ENCODE measurements at regions not wholly inside any gene's neighbourhood (a gene's known extent, or its start where the extent isn't known, plus 50 kb on each side); places are given as distances from the start of the nearest gene placed in this dataset.

DNA sequence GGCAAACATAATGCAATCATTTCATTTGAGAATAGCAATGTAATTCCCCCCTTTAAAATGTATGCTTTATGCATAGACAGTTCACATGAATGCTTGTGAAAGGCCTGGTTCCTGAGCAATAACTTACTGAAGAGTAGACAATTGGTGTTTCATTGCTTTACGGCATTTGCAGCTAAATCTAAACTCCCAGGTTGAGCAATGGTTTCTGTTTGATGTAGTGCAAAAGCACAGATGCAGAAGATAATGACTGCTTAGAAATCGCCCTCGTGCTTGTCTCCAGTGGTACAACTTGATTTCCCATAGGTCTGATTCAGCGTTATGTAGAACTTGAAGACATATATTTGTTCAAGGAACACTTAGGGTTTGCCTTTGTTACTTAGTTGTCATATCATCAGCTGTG lies 1018.3 kb downstream of the DIAPH3 start:
- TF ChIP-seq, protein P1, sequence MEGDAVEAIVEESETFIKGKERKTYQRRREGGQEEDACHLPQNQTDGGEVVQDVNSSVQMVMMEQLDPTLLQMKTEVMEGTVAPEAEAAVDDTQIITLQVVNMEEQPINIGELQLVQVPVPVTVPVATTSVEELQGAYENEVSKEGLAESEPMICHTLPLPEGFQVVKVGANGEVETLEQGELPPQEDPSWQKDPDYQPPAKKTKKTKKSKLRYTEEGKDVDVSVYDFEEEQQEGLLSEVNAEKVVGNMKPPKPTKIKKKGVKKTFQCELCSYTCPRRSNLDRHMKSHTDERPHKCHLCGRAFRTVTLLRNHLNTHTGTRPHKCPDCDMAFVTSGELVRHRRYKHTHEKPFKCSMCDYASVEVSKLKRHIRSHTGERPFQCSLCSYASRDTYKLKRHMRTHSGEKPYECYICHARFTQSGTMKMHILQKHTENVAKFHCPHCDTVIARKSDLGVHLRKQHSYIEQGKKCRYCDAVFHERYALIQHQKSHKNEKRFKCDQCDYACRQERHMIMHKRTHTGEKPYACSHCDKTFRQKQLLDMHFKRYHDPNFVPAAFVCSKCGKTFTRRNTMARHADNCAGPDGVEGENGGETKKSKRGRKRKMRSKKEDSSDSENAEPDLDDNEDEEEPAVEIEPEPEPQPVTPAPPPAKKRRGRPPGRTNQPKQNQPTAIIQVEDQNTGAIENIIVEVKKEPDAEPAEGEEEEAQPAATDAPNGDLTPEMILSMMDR (IDR thresholded peaks at IDR 0.05; ENCODE audit: poor library complexity), result no peak
- no peak for TF ChIP-seq EZH2 (IDR thresholded peaks at IDR 0.05; ENCODE audit: borderline replicate concordance)

Data from hepatocyte (in vitro differentiated cells).